ENCODE measurements at regions not wholly inside any gene's neighbourhood (a gene's known extent, or its start where the extent isn't known, plus 50 kb on each side); places are given as distances from the start of the nearest gene placed in this dataset.

DNA sequence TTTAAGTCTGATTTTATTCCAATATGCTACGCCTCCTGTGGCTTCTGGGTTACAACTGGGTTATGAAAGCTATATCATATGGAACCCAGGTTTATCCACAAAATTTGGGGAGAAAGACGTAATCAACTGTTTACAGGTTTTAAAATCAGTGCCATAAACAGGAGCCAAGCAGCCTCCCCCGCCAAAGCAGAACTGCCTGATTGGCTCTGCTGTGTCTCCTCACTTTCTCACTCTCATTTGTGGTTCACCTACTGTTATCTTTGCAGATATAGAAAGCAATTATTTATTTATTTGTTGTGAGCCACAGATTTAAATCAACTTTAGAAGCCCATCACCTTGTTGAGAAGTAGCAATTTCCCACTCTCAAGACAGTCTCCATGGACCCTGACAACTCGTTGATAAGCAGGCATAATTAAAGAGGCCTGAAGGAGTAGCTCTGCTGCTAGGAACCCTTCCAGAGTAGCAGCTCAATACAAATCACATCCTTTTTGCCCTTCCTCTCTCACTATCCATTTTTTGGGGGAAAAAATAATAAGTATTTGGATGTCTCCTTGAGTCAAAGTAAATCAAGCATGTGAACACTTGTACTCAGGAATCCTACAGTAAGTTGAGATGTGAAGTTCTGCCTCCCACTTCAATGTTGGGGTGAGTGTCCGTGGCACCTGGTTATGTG, 191.0 kb upstream of the CCDC150 start:
- TF ChIP-seq, protein P1, sequence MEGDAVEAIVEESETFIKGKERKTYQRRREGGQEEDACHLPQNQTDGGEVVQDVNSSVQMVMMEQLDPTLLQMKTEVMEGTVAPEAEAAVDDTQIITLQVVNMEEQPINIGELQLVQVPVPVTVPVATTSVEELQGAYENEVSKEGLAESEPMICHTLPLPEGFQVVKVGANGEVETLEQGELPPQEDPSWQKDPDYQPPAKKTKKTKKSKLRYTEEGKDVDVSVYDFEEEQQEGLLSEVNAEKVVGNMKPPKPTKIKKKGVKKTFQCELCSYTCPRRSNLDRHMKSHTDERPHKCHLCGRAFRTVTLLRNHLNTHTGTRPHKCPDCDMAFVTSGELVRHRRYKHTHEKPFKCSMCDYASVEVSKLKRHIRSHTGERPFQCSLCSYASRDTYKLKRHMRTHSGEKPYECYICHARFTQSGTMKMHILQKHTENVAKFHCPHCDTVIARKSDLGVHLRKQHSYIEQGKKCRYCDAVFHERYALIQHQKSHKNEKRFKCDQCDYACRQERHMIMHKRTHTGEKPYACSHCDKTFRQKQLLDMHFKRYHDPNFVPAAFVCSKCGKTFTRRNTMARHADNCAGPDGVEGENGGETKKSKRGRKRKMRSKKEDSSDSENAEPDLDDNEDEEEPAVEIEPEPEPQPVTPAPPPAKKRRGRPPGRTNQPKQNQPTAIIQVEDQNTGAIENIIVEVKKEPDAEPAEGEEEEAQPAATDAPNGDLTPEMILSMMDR (IDR thresholded peaks at IDR 0.05; ENCODE audit: insufficient read depth, low read depth, low read length) = no peak
- TF ChIP-seq EZH2 (IDR thresholded peaks at IDR 0.05; ENCODE audit: insufficient read depth, low read length) = no peak
